ENCODE measurements at regions not wholly inside any gene's neighbourhood (a gene's known extent, or its start where the extent isn't known, plus 50 kb on each side); places are given as distances from the start of the nearest gene placed in this dataset.
"Not testable (repeated sequence)": the region's sequence is repeated elsewhere in the genome, so short reads cannot be mapped to it uniquely, and the experiment has no call there.

- no peak for FAIRE-seq
Measured at GRCh38 chr9:13001989-13002580, 227.3 kb downstream of the LURAP1L start.

GRCh38 chr9:13002740-13003139, 227.9 kb downstream of the LURAP1L start:
- no peak for FAIRE-seq

GRCh38 chr9:13009871-13010270, 235.1 kb downstream of the LURAP1L start:
- no peak for FAIRE-seq

- no peak for FAIRE-seq
Measured at GRCh38 chr9:13013991-13014883, 239.4 kb downstream of the LURAP1L start.

- no peak for FAIRE-seq
Measured at GRCh38 chr9:13017260-13017659, 242.4 kb downstream of the LURAP1L start.

- no peak for FAIRE-seq
Measured at GRCh38 chr9:13020146-13021040, 245.6 kb downstream of the LURAP1L start.

- FAIRE-seq = no peak
Measured at GRCh38 chr9:13022756-13023155, 247.9 kb downstream of the LURAP1L start.

GRCh38 chr9:13023498-13023897, 248.7 kb downstream of the LURAP1L start:
- no peak for FAIRE-seq

GRCh38 chr9:13026956-13027355, 252.1 kb downstream of the LURAP1L start:
- FAIRE-seq = no peak

GRCh38 chr9:13027879-13028278, 251.6 kb downstream of the MPDZ start:
- no peak for FAIRE-seq

GRCh38 chr9:13032585-13032984, 246.9 kb downstream of the MPDZ start:
- FAIRE-seq = no peak

- no peak for FAIRE-seq
Measured at GRCh38 chr9:13033959-13034693, 245.4 kb downstream of the MPDZ start.

- FAIRE-seq = no peak
Measured at GRCh38 chr9:13034694-13035002, 244.8 kb downstream of the MPDZ start.

GRCh38 chr9:13035822-13036221, 243.7 kb downstream of the MPDZ start:
- no peak for FAIRE-seq

- not testable (repeated sequence) for FAIRE-seq
Measured at GRCh38 chr9:13037808-13038207, 241.7 kb downstream of the MPDZ start.

- FAIRE-seq = no peak
Measured at GRCh38 chr9:13047827-13048587, 231.5 kb downstream of the MPDZ start.

GRCh38 chr9:13049223-13049622, 230.3 kb downstream of the MPDZ start:
- no peak for FAIRE-seq

GRCh38 chr9:13053504-13053903, 226.0 kb downstream of the MPDZ start:
- FAIRE-seq = no peak

GRCh38 chr9:13054389-13054788, 225.1 kb downstream of the MPDZ start:
- FAIRE-seq = no peak
